ENCODE measurements at regions not wholly inside any gene's neighbourhood (a gene's known extent, or its start where the extent isn't known, plus 50 kb on each side); places are given as distances from the start of the nearest gene placed in this dataset.
"Not testable (repeated sequence)": the region's sequence is repeated elsewhere in the genome, so short reads cannot be mapped to it uniquely, and the experiment has no call there.

DNA sequence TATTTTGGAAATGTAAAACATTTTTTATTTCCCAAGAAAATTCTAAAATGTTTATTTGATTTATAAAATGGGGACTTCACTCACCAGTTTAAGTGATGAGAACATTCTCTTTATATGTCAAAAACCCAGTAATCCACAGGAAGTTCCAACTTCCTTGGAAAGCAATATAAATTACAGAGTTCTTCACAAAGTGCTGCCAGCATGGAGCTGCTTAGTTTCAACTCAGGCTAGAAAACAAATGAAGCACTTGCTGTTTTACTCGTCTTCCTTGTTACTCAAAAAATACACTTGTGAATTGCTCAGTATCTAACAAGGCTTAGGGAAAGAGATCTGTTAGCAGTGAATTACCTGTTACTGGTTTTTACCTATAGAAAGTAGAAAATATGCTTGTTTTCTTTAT lies 942.7 kb upstream of the MDGA2 start:
- TF ChIP-seq, protein P1, sequence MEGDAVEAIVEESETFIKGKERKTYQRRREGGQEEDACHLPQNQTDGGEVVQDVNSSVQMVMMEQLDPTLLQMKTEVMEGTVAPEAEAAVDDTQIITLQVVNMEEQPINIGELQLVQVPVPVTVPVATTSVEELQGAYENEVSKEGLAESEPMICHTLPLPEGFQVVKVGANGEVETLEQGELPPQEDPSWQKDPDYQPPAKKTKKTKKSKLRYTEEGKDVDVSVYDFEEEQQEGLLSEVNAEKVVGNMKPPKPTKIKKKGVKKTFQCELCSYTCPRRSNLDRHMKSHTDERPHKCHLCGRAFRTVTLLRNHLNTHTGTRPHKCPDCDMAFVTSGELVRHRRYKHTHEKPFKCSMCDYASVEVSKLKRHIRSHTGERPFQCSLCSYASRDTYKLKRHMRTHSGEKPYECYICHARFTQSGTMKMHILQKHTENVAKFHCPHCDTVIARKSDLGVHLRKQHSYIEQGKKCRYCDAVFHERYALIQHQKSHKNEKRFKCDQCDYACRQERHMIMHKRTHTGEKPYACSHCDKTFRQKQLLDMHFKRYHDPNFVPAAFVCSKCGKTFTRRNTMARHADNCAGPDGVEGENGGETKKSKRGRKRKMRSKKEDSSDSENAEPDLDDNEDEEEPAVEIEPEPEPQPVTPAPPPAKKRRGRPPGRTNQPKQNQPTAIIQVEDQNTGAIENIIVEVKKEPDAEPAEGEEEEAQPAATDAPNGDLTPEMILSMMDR (IDR thresholded peaks at IDR 0.05; ENCODE audit: extremely low read depth, missing control alignments) = no peak

DNA sequence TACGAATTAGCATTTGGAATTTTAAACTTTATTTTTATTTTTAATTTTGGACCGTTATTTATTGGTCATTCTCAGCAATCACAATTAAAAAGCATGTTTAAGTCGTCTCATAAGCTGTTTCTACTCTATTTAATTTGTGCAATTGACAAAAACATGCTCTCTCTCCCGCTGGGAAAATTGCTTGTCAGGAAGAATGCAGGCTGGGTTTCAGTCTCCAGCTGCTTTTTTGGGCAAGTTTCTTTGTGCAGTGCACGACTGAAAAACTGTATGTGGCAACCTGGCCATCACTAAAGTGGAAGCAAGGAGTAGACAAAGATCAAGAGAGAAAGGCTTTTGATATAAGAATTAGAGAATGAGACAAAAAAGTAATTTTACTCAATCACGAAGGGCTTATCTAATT lies 941.5 kb upstream of the MDGA2 start:
- DNase-seq (ENCODE audit: low spot score) = no peak
- TF ChIP-seq, protein P1 (IDR thresholded peaks at IDR 0.05; ENCODE audit: extremely low read depth, missing control alignments) = no peak

More for the DNA sequence above, 942.7 kb upstream of the MDGA2 start:
- DNase-seq (ENCODE audit: low spot score) = no peak

DNA sequence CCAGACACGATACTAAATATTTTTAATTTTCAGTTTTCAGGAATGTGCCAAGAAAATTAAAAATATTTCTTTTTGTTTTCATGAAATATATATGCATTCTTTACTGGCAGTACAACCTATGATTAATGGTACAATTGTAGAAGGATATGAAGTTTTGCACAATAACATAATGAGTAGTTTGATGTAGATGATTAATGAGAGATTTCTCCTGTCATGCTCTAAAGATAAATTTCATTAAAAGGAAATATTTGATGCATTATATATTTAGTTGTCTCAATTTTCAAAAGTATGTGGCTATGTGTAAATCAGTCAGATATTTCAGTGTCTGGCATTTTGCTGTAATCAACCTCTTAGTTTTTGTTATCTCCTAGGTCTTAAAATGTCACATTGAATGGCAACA lies 940.2 kb upstream of the MDGA2 start:
- no peak for DNase-seq (ENCODE audit: low spot score)
- TF ChIP-seq, protein P1 (IDR thresholded peaks at IDR 0.05; ENCODE audit: extremely low read depth, missing control alignments) = no peak

DNA sequence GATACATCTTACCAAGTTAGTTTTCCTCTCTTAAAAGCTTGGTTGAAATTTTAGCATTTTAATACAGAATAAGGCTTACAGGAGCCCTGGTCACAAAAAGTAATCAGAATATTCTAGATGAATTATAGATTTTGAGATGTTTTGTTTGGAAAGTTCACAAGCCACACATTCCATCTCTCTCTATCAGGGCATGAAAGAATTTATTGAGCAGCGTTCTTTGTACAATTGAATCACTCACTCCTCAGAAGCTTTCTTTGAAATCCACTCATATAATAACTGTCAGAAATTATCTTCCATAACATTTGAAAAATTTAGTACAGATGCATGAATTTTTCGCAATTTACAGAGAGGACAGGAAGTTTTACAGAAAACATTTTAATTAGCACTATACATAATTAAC lies 938.6 kb upstream of the MDGA2 start:
- TF ChIP-seq, protein P1 (IDR thresholded peaks at IDR 0.05; ENCODE audit: extremely low read depth, missing control alignments) = no peak
- no peak for DNase-seq (ENCODE audit: low spot score)

DNA sequence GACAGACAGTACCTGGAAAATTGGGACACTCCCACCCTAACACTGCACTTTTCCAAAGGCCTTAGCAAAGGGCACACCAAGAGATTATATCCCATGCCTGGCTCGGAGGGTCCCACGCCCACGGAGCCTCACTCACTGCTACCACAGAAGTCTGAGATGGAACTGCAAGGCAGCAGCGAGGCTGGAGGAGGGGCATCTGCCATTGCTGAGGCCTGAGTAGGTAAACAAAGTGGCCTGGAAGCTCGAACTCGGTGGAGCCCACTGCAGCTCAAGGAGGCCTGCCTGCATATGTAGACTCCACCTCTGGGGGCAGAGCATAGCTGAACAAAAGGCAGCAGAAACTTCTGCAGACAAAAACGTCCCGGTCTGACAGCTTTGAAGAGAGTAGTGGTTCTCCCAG lies 931.6 kb upstream of the MDGA2 start:
- not testable (repeated sequence) for DNase-seq (ENCODE audit: low spot score)

DNA sequence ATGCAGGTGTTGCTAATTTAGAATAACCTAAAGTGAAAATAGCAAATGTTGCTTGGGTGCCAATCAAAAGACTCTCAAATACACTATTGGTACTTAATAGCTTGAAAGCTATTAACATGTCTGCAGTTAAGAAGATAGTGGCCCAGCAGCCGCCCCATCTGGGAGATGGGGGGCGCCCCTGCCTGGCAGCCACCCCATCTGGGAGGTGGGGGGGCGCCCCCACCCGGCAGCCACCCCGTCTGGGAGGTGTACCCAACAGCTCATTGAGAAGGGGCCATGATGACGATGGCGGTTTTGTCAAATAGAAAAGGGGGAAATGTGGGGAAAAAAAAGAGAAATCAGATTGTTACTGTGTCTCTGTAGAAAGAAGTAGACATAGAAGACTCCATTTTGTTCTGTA lies 923.1 kb upstream of the MDGA2 start:
- no peak for DNase-seq (ENCODE audit: low spot score)
- TF ChIP-seq, protein P1 (IDR thresholded peaks at IDR 0.05; ENCODE audit: extremely low read depth, missing control alignments) = no peak

DNA sequence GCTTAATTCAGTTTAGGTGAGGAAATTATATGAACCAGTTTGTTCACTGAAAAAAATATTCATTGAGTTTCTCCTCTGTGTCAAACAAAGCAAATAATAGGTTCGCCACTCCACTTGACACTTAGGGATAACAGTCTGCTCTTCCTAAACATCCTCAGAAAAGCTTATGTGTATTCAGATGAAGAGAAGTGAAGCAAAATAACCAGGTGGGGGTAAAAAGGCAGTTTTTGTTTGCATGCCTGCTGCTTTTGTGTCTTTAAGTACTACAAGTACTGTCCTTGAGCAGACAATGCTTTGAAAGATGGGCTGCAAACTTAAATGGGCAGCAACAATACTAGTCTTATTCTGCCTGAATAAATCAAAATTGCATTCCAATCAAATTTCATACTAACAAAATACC lies 910.7 kb upstream of the MDGA2 start:
- no peak for DNase-seq (ENCODE audit: low spot score)
- TF ChIP-seq, protein P1 (IDR thresholded peaks at IDR 0.05; ENCODE audit: extremely low read depth, missing control alignments) = no peak

DNA sequence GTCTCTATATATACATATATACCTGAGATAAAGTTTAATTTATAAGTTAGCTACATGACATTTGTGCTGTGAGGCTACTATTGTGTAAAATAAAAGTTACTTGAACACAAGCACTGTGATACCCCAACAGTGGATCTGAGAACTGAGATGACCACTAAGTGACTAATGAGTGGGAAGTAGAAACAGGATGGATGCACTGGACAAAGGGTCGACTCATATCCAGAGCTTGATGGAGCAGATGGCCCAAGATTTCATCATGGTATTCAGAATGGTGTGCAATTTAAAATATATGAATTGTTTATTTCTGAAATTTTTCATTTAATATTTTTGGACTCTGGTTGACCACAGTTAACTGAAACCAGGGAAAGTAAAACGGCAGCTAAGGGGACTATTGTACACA lies 908.6 kb upstream of the MDGA2 start:
- TF ChIP-seq, protein P1 (IDR thresholded peaks at IDR 0.05; ENCODE audit: extremely low read depth, missing control alignments) = no peak
- DNase-seq (ENCODE audit: low spot score) = no peak

Data from GM20000 (cell line).